Gastroesophageal sphincter (tissue), 3 donors: ENCODE measurements at regions not wholly inside any gene's neighbourhood (a gene's known extent, or its start where the extent isn't known, plus 50 kb on each side); places are given as distances from the start of the nearest gene placed in this dataset.

Experiments
- POLR2A ChIP-seq, 2 donors: fragments of 450-650 bp; IDR thresholded peaks; one replicate each; pipeline ENCODE4 v1.6.1; 2017; ENCODE audit warnings: antibody characterized with exemption in 2 of 2, mild to moderate bottlenecking in 2 of 2, moderate library complexity in 1 of 2
- TF ChIP-seq, protein P1 (sequence below), 4 experiments: fragments of 200-600 bp in 2 of 4; fragments of 450-650 bp in 2 of 4; sonication (generic) in 1 of 4; IDR thresholded peaks; one replicate each; pipeline ENCODE4 v1.5.1; 2017 to 2019; ENCODE audit warnings: antibody characterized with exemption in 4 of 4, mild to moderate bottlenecking in 2 of 4, moderate library complexity in 2 of 4

DNA sequence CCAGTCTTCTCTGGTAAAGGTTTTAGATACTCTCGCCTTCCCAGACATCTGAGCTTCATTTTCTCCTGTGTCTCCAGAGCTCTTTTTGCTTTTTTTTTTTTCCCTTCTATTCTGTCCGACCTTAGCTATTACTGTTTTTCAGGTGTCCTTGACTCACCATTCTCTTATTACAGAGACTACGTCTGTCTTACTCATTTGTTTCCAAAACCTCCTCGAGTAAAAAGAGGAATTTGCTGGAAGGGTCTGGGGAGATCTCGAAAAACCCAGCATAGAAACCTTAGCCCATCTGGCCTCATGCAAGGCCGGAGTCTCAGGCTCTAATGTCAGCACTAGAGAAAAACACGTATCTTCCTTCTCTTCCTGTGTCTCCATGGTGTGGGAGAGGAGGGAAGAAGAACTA is 109.2 kb upstream of the CARMIL1 start:
- TF ChIP-seq, protein P1, sequence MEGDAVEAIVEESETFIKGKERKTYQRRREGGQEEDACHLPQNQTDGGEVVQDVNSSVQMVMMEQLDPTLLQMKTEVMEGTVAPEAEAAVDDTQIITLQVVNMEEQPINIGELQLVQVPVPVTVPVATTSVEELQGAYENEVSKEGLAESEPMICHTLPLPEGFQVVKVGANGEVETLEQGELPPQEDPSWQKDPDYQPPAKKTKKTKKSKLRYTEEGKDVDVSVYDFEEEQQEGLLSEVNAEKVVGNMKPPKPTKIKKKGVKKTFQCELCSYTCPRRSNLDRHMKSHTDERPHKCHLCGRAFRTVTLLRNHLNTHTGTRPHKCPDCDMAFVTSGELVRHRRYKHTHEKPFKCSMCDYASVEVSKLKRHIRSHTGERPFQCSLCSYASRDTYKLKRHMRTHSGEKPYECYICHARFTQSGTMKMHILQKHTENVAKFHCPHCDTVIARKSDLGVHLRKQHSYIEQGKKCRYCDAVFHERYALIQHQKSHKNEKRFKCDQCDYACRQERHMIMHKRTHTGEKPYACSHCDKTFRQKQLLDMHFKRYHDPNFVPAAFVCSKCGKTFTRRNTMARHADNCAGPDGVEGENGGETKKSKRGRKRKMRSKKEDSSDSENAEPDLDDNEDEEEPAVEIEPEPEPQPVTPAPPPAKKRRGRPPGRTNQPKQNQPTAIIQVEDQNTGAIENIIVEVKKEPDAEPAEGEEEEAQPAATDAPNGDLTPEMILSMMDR (IDR thresholded peaks at IDR 0.05) = no peak
- no peak for TF ChIP-seq POLR2A (IDR thresholded peaks at IDR 0.05)
